ENCODE measurements at regions not wholly inside any gene's neighbourhood (a gene's known extent, or its start where the extent isn't known, plus 50 kb on each side); places are given as distances from the start of the nearest gene placed in this dataset.

DNA sequence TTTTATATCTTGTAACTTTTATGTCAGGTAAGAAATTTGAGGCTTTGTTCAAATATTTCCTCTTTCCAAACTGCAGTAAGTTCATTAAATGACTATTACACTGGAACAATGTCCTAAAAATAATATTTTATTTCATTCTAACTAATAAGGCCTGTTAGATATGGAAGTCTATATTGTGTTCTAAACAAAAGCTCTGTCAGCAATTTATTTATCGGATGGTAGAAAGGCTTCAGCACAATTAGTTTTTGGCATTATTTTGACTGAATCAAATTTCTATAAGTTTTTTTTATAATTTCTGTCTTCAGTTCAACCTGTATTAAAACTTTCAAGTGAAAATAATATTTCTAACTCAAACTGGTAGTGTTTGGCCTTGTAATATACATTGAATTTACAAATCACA lies 992.1 kb downstream of the EPHA3 start:
- Histone ChIP-seq H3K4me3 (ENCODE audit: low read length) (no peak overlapping the region), H2AFZ (ENCODE audit: low read depth, low read length) (no peak overlapping the region), H3K27ac (ENCODE audit: low read length) (no peak overlapping the region), H3K4me2 (ENCODE audit: low read length) (no peak overlapping the region), H3K9ac (ENCODE audit: low read length) (no peak overlapping the region), H3K36me3 (ENCODE audit: insufficient read depth, low read length) (no peaks in the 10 kb centered on the region), H3K27me3 (ENCODE audit: insufficient read depth, low read depth, low read length) (no peaks in the 10 kb centered on the region), H4K20me1 (ENCODE audit: insufficient read depth) (no peaks in the 10 kb centered on the region), H3K9me2 (ENCODE audit: insufficient read depth, low read length) (no peaks in the 10 kb centered on the region), H3F3A (ENCODE audit: insufficient read depth, low read length, poor library complexity, severe bottlenecking) (no peaks in the 10 kb centered on the region), H3K9me3 (ENCODE audit: low read length) (no peaks in the 10 kb centered on the region), H3K79me2 (replicated peaks; ENCODE audit: insufficient read depth, low read length) (no peaks in the 10 kb centered on the region)
- TF ChIP-seq MXI1 (conservative IDR thresholded peaks at IDR 0.05; ENCODE audit: poor library complexity, severe bottlenecking) (no peak), CTCF (IDR thresholded peaks at IDR 0.05; ENCODE audit: poor library complexity, severe bottlenecking) (no peak), SMC3 (conservative IDR thresholded peaks at IDR 0.05; ENCODE audit: poor library complexity) (no peak), REST (IDR thresholded peaks at IDR 0.05; ENCODE audit: borderline replicate concordance) (no peak), EZH2 (IDR thresholded peaks at IDR 0.05; ENCODE audit: borderline replicate concordance, insufficient read depth, low read length, poor library complexity, severe bottlenecking) (no peak), EP300 (conservative IDR thresholded peaks at IDR 0.05; ENCODE audit: poor library complexity, severe bottlenecking) (no peak), POLR2AphosphoS5 (IDR thresholded peaks at IDR 0.05) (no peak), TAF1 (IDR thresholded peaks at IDR 0.05; ENCODE audit: low read depth) (no peak), RAD21 (conservative IDR thresholded peaks at IDR 0.05) (no peak)

DNA sequence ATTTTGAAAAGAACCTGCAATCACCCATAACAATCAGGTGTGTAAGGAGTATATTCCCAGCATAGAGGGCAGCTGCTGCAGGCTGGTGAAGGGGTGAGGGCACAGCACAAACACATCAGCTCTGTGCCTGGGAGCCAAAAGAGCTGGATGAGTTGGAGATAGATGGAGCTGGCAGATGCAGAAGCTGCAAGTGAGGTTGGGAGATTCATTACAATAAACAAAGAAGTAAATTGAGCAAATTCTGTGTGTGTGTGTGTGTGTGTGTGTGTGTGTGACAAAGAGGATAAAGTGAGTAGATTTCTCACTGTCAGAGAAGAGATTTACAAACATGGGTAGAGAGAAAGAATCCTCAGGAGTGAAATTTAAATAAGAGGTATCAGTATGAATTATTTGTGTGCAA lies 994.7 kb downstream of the EPHA3 start:
- TF ChIP-seq RAD21 (conservative IDR thresholded peaks at IDR 0.05) (no peak), POLR2AphosphoS5 (IDR thresholded peaks at IDR 0.05) (no peak), CTCF (IDR thresholded peaks at IDR 0.05; ENCODE audit: poor library complexity, severe bottlenecking) (no peak), SMC3 (conservative IDR thresholded peaks at IDR 0.05; ENCODE audit: poor library complexity) (no peak), REST (IDR thresholded peaks at IDR 0.05; ENCODE audit: borderline replicate concordance) (no peak), MXI1 (conservative IDR thresholded peaks at IDR 0.05; ENCODE audit: poor library complexity, severe bottlenecking) (no peak), EZH2 (IDR thresholded peaks at IDR 0.05; ENCODE audit: borderline replicate concordance, insufficient read depth, low read length, poor library complexity, severe bottlenecking) (no peak), EP300 (conservative IDR thresholded peaks at IDR 0.05; ENCODE audit: poor library complexity, severe bottlenecking) (no peak), TAF1 (IDR thresholded peaks at IDR 0.05; ENCODE audit: low read depth) (no peak)
- Histone ChIP-seq H4K20me1 (ENCODE audit: insufficient read depth) (no peaks in the 10 kb centered on the region), H3K79me2 (replicated peaks; ENCODE audit: insufficient read depth, low read length) (no peaks in the 10 kb centered on the region), H3K27me3 (ENCODE audit: insufficient read depth, low read depth, low read length) (no peaks in the 10 kb centered on the region), H3K4me2 (ENCODE audit: low read length) (no peak overlapping the region), H3K9me3 (ENCODE audit: low read length) (no peaks in the 10 kb centered on the region), H2AFZ (ENCODE audit: low read depth, low read length) (no peak overlapping the region), H3F3A (ENCODE audit: insufficient read depth, low read length, poor library complexity, severe bottlenecking) (no peaks in the 10 kb centered on the region), H3K36me3 (ENCODE audit: insufficient read depth, low read length) (no peaks in the 10 kb centered on the region), H3K27ac (ENCODE audit: low read length) (no peak overlapping the region), H3K4me3 (ENCODE audit: low read length) (no peak overlapping the region), H3K9me2 (ENCODE audit: insufficient read depth, low read length) (no peaks in the 10 kb centered on the region), H3K9ac (ENCODE audit: low read length) (no peak overlapping the region)
